ENCODE measurements at regions not wholly inside any gene's neighbourhood (a gene's known extent, or its start where the extent isn't known, plus 50 kb on each side); places are given as distances from the start of the nearest gene placed in this dataset.

DNA sequence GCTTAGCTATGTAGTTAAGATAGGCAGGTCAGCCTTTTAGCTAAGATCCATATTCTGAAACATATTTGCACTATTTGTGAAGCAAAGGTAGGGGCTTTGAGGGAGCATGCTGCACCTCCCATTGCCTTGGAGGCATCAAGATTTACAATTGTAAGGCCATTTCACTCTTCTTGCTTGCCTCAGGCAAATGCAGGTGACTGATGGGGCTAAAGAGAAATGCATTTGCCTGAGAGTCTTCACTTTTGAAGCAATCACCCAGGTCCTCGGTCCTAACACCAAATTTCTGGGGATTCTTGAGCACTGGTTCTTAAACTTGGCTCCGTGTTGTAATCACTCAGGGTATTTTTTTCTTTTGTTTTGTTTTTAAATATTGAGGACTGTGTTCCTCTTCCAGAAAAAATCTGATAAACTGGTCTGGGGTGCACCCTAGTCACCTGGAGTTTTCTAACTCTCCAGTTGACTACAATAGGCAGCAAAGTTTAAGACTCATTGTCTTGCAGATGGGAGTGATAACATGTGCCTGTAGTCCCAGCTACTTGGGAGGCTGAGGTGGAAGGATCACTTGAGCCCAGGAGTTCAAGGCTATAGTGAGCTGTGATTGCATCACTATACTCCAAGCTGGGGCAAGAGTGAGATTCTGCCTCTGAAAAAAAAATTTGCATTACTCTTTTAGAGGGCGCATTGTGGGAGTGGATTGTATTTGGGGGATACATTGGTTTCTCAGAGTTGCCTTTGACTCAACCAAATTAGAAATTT is 68.1 kb downstream of the EOMES start:
- H3K9me2 ChIP-seq (ENCODE audit: insufficient read depth): no peaks in the 10 kb centered on the region
- no peak overlapping the region for H3K9ac ChIP-seq (ENCODE audit: low read length)
- no peak overlapping the region for H2AFZ ChIP-seq (ENCODE audit: low read depth, low read length, poor library complexity, severe bottlenecking)
- RAD21 ChIA-PET (ENCODE audit: low non-redundant PET in 1 of 2, low total read pairs in 2 of 2, uncharacterized antibody in 2 of 2, unreplicated experiment in 2 of 2): no interaction called here
- H3K4me1 ChIP-seq (ENCODE audit: control insufficient read depth in 1 of 2, insufficient read depth in 2 of 2, low read length in 2 of 2): no peaks in the 10 kb centered on the region
- intact Hi-C loops (cut with micrococcal nuclease): no loop called here
- H3K27me3 ChIP-seq (ENCODE audit: insufficient read depth, low read length): no peaks in the 10 kb centered on the region
- no peaks in the 10 kb centered on the region for H4K20me1 ChIP-seq (ENCODE audit: insufficient read depth)
- DNase-seq (ENCODE audit: low read depth, low spot score) (no peak), ATAC-seq (no peak)
- H3K79me2 ChIP-seq (ENCODE audit: insufficient read depth, low read length): no peaks in the 10 kb centered on the region
- TF ChIP-seq REST (IDR thresholded peaks at IDR 0.05; ENCODE audit: low read depth): no peak
- TF ChIP-seq, protein P1, sequence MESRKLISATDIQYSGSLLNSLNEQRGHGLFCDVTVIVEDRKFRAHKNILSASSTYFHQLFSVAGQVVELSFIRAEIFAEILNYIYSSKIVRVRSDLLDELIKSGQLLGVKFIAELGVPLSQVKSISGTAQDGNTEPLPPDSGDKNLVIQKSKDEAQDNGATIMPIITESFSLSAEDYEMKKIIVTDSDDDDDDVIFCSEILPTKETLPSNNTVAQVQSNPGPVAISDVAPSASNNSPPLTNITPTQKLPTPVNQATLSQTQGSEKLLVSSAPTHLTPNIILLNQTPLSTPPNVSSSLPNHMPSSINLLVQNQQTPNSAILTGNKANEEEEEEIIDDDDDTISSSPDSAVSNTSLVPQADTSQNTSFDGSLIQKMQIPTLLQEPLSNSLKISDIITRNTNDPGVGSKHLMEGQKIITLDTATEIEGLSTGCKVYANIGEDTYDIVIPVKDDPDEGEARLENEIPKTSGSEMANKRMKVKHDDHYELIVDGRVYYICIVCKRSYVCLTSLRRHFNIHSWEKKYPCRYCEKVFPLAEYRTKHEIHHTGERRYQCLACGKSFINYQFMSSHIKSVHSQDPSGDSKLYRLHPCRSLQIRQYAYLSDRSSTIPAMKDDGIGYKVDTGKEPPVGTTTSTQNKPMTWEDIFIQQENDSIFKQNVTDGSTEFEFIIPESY (IDR thresholded peaks at IDR 0.05; ENCODE audit: extremely low read depth, insufficient replicate concordance, low read length): no peak
- TF ChIP-seq, protein P2, sequence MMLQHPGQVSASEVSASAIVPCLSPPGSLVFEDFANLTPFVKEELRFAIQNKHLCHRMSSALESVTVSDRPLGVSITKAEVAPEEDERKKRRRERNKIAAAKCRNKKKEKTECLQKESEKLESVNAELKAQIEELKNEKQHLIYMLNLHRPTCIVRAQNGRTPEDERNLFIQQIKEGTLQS (IDR thresholded peaks at IDR 0.05): no peak
- TF ChIP-seq SP1 (IDR thresholded peaks at IDR 0.05; ENCODE audit: low read depth): no peak
- TF ChIP-seq ZFX (IDR thresholded peaks at IDR 0.05): no peak
- no peak for TF ChIP-seq RAD21 (IDR thresholded peaks at IDR 0.05; ENCODE audit: low read depth)
- no peak for TF ChIP-seq CBX3 (IDR thresholded peaks at IDR 0.05; ENCODE audit: low read depth)
- TF ChIP-seq EZH2 (IDR thresholded peaks at IDR 0.05): no peak
- TF ChIP-seq POLR2A (IDR thresholded peaks at IDR 0.05; ENCODE audit: borderline replicate concordance, extremely low read depth, insufficient read depth, insufficient read length): no peak
- no peaks in the 10 kb centered on the region for H3K36me3 ChIP-seq (ENCODE audit: control insufficient read depth in 1 of 2, insufficient read depth in 2 of 2, low read length in 2 of 2)
- H3K4me3 ChIP-seq (replicated peaks in 1 of 2; ENCODE audit: low read depth in 1 of 2, low read length in 2 of 2): no peak overlapping the region
- H3K4me2 ChIP-seq (ENCODE audit: low read length): no peak overlapping the region
- POLR2A ChIA-PET: interaction anchor here (0.8 kb wide), 1 partner anchor 170 kb away, joined by 3 read pairs; the partner anchor contains the start of gene SLC4A7
- no peak overlapping the region for H3K27ac ChIP-seq (ENCODE audit: low read depth, low read length)
- BruUV-seq (replicated peaks): no TSS peak
- CTCF ChIA-PET: no interaction called here
- no peaks in the 10 kb centered on the region for H3K9me3 ChIP-seq (ENCODE audit: control insufficient read depth in 1 of 2, insufficient read depth in 1 of 2, low read depth in 1 of 2, low read length in 2 of 2)
